T-cell (primary cell): ENCODE measurements at regions not wholly inside any gene's neighbourhood (a gene's known extent, or its start where the extent isn't known, plus 50 kb on each side); places are given as distances from the start of the nearest gene placed in this dataset.

Source experiments
- ATAC-seq, 4 experiments: fragments of 200-7000 bp in 3 of 4; fragments of 150-1000 bp in 1 of 4; cut with Tn5 transposase; replicated peaks in 1 of 4; 1 replicate in 3 of 4; 2 replicates in 1 of 4; pipeline ENCODE4 v1.10.0; 2021; ENCODE audit warnings: moderate library complexity in 3 of 4, mild to moderate bottlenecking in 2 of 4, moderate number of reproducible peaks in 1 of 4
- CTCF ChIA-PET, 2 donors: fragments of 300-600 bp; sonication (Branson Sonifier 250); formaldehyde crosslinking; loops; one replicate each; lab custom pipeline; 2022; ENCODE audit warnings: antibody characterized with exemption in 2 of 2; lab: Charles Lee
- POLR2A ChIA-PET, 2 donors: fragments of 300-600 bp; sonication (Branson Sonifier 250); formaldehyde crosslinking; loops; one replicate each; lab custom pipeline; 2022; ENCODE audit warnings: antibody characterized with exemption in 2 of 2; lab: Charles Lee
- DNase-seq, 35 experiments: peaks; one replicate each; pipeline versions ENCODE4 v3.0.0 to v3.0.0-alpha.2; 2013 to 2023
- H3K27ac ChIP-seq: one replicate; pipeline ENCODE4 v1.5.1; 2013; ENCODE audit warnings: low read length
- H3K27me3 ChIP-seq, 2 experiments: replicated peaks in 1 of 2; 1 replicate in 1 of 2; 2 replicates in 1 of 2; pipeline versions ENCODE4 v1.6.1 to v1.7.0; 2013; ENCODE audit warnings: low read length in 1 of 2, mixed read lengths in 1 of 2; ENCODE audit not compliant: control insufficient read depth in 2 of 2, insufficient read depth in 2 of 2; ENCODE audit errors: extremely low read depth in 1 of 2
- H3K36me3 ChIP-seq, 2 donors: 1 replicate in 1 of 2; 2 replicates in 1 of 2; pipeline versions ENCODE4 v1.6.1 to v1.7.0; 2013; ENCODE audit warnings: low read length in 1 of 2; ENCODE audit not compliant: control insufficient read depth in 2 of 2, insufficient read depth in 1 of 2; ENCODE audit errors: extremely low read depth in 1 of 2
- H3K4me1 ChIP-seq, 2 experiments: 1 replicate in 1 of 2; 2 replicates in 1 of 2; pipeline versions ENCODE4 v1.6.1 to v1.7.0; 2013; ENCODE audit warnings: low read length in 2 of 2, mixed read lengths in 1 of 2; ENCODE audit not compliant: insufficient read depth in 2 of 2, control insufficient read depth in 1 of 2; ENCODE audit errors: extremely low read depth in 1 of 2
- H3K4me3 ChIP-seq, 2 donors: 1 replicate in 1 of 2; 2 replicates in 1 of 2; pipeline versions ENCODE4 v1.5.1 to v1.7.0; 2013; ENCODE audit warnings: mild to moderate bottlenecking in 2 of 2, low read length in 1 of 2, moderate library complexity in 1 of 2; ENCODE audit not compliant: control insufficient read depth in 1 of 2; ENCODE audit errors: extremely low read depth in 1 of 2
- H3K9me3 ChIP-seq: 2 replicates; pipeline ENCODE4 v1.7.0; 2013
- H3K27ac Mint-ChIP-seq, 2 donors: one replicate each; pipeline ENCODE4 v1.8.0; 2020 to 2021; ENCODE audit warnings: mild to moderate bottlenecking in 2 of 2, mixed read lengths in 2 of 2
- H3K27me3 Mint-ChIP-seq, 2 donors: one replicate each; pipeline ENCODE4 v1.8.0; 2021 to 2022; ENCODE audit warnings: mixed read lengths in 2 of 2
- H3K36me3 Mint-ChIP-seq: one replicate; pipeline ENCODE4 v1.8.0; 2021; ENCODE audit warnings: mixed read lengths
- H3K4me1 Mint-ChIP-seq, 3 donors: one replicate each; pipeline ENCODE4 v1.8.0; 2020 to 2022; ENCODE audit warnings: mixed read lengths in 3 of 3, mild to moderate bottlenecking in 1 of 3
- H3K4me3 Mint-ChIP-seq, 3 donors: one replicate each; pipeline ENCODE4 v1.8.0; 2020 to 2022; ENCODE audit warnings: mild to moderate bottlenecking in 3 of 3, mixed read lengths in 3 of 3, moderate library complexity in 3 of 3
- H3K9me3 Mint-ChIP-seq, 3 donors: one replicate each; pipeline ENCODE4 v1.8.0; 2020 to 2022; ENCODE audit warnings: mixed read lengths in 3 of 3
- WGBS: methylation state at CpG from one replicate; pipeline ENCODE4 v1.1.5; 2013; ENCODE audit warnings: missing lambda C conversion rate; ENCODE audit not compliant: insufficient coverage; 5-methylcytosine and 5-hydroxymethylcytosine counted together

DNA sequence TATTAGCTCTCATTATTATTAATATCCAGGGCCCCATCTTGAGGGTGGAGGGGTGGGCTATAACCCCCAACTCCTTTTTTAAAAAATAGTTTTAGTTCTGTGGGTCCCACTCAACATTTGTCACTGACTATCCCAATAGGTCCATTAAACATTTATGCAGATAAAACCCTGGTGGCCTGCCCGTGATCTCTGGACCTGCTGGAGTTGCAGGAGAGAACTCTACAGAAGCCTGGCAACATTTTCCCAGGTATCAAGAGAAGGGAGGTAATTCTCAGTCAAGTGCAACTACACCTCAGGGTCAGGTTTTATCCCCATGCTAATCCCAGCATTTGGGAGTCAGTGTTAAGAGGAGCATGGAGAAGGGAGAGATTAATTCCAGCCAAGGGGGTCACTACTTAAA, 264.4 kb upstream of the PROK2 start:
- H3K27me3 ChIP-seq, result no peaks in the 10 kb centered on the region
- no peaks in the 10 kb centered on the region for H3K36me3 ChIP-seq
- Mint-ChIP-seq H3K4me1 (no peaks in the 10 kb centered on the region), H3K36me3 (no peaks in the 10 kb centered on the region), H3K27ac (no peak overlapping the region), H3K27me3 (peaks cover 0 to 2% of the 10 kb centered on the region in 2 donors), H3K9me3 (no peaks in the 10 kb centered on the region), H3K4me3 (no peak overlapping the region)
- H3K4me3 ChIP-seq, result no peak overlapping the region
- WGBS, result no CpG with 5 or more reads among the region's 1 CpG
- H3K9me3 ChIP-seq, result no peaks in the 10 kb centered on the region
- DNase-seq (no peak), ATAC-seq (no peak)
- no peak overlapping the region for H3K27ac ChIP-seq
- ChIA-PET POLR2A (no interaction called here), CTCF (no interaction called here)
- H3K4me1 ChIP-seq, result no peaks in the 10 kb centered on the region

DNA sequence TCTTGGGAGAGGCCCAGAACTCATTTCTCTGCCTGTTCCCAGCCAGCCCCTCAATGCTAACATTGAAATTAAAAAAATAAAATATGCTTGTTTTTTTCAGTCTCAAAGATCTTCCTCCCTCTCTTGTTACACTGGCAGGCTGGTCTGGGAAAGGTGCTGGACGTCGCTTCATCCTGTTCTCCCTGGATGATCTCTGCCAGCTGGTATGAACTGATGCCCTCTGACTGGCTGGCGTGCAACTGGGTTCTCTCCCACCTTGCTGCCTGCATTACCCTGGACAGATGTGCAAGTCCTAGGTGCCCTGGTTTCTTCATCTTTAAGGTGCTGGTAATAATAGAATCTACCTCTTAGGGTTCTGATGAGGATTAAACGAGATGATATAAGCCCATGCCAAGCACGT, 263.9 kb upstream of the PROK2 start:
- H3K36me3 Mint-ChIP-seq, result no peaks in the 10 kb centered on the region
- no peaks in the 10 kb centered on the region for H3K4me1 ChIP-seq
- H3K27me3 Mint-ChIP-seq, result peaks cover 0 to 2% of the 10 kb centered on the region in 2 donors
- 100% methylated on average over 3 of the region's 5 CpGs for WGBS
- H3K4me3 Mint-ChIP-seq, result no peak overlapping the region
- ChIA-PET POLR2A (no interaction called here), CTCF (no interaction called here)
- no peak for ATAC-seq
- H3K9me3 ChIP-seq, result no peaks in the 10 kb centered on the region
- H3K9me3 Mint-ChIP-seq, result no peaks in the 10 kb centered on the region
- H3K27ac Mint-ChIP-seq, result no peak overlapping the region
- no peak overlapping the region for H3K4me3 ChIP-seq
- H3K36me3 ChIP-seq, result no peaks in the 10 kb centered on the region
- no peak overlapping the region for H3K27ac ChIP-seq
- no peaks in the 10 kb centered on the region for H3K4me1 Mint-ChIP-seq
- DNase-seq, result no peak
- H3K27me3 ChIP-seq, result no peaks in the 10 kb centered on the region

DNA sequence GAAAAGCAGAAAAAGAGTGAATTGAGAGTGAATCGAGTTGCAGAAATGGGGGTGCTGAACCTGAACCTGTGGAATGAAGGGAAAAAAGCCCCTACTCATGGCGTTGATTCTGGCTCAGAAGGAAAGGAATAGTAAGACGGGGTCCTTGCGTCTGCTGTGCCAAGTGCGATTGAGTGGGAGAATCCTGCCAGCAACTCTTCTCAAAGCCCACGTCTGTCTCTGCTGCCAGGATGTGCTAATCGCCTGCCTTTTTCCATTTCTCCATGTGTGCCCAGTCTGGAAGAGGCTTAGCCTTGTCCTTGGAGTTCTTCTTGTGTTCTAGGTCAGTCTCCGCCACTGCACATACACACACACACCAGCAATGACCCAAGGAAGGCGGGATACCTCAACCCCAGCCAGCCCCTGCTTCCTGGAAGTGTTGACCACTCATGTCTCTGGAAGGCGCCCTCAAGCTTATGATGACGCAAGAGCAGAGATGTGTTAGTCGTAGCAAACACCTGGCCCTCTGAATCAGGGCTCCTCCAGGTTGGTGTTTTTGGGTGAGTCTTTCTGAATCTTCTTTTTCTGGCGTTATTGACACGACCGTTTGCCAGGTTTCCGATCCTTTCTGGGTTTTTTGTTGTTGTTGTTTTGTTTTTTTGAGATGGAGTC, 262.4 kb upstream of the PROK2 start:
- CTCF ChIA-PET, result no interaction called here
- WGBS, result 90% methylated on average over 14 of the region's 16 CpGs
- Mint-ChIP-seq H3K36me3 (no peaks in the 10 kb centered on the region), H3K27ac (no peak overlapping the region), H3K27me3 (peaks cover 0 to 2% of the 10 kb centered on the region in 2 donors), H3K4me3 (no peak overlapping the region), H3K4me1 (no peaks in the 10 kb centered on the region), H3K9me3 (no peaks in the 10 kb centered on the region)
- POLR2A ChIA-PET, result no interaction called here
- H3K4me1 ChIP-seq, result no peaks in the 10 kb centered on the region
- no peak overlapping the region for H3K27ac ChIP-seq
- DNase-seq, result no peak
- ATAC-seq, result no peak
- no peak overlapping the region for H3K4me3 ChIP-seq
- no peaks in the 10 kb centered on the region for H3K27me3 ChIP-seq
- no peaks in the 10 kb centered on the region for H3K36me3 ChIP-seq
- H3K9me3 ChIP-seq, result no peaks in the 10 kb centered on the region

DNA sequence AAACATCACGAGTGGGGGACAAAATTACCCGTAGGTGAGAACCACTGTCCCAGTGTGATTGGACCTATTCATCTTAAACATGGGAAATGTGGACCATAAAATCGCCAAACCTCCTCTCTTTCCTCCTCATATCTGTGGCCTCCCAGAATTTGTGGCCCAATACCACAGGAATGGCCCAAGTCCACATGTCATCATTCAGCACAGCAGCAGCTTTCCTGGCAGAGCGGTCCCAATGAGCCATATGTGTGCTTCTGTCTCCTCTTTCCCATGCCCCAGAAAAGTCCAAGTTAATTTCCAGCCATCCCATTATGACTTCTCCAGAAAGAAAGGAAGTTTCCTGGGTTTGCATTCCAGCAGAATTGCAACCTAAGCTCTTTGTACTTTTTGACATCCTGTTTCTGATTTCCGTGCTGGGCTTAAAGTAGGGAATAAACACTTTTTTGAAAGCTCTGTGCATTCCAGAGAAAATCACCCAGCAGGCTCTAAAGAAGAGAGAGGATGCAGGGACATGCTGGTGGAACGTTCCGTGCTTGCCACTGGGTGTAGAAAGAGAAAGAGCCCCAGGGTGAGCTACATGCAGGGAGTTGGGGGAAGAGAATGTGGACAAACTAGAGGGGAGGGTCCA, 259.4 kb upstream of the PROK2 start:
- Histone ChIP-seq H3K4me3 (no peak overlapping the region), H3K27me3 (peaks cover 0 to 16% of the 10 kb centered on the region in 2 experiments), H3K27ac (no peak overlapping the region), H3K36me3 (no peaks in the 10 kb centered on the region), H3K4me1 (no peaks in the 10 kb centered on the region), H3K9me3 (no peaks in the 10 kb centered on the region)
- no peaks in the 10 kb centered on the region for H3K4me1 Mint-ChIP-seq
- ChIA-PET POLR2A (no interaction called here), CTCF (no interaction called here)
- no peak for ATAC-seq
- no peak overlapping the region for H3K27ac Mint-ChIP-seq
- DNase-seq, result no peak
- H3K36me3 Mint-ChIP-seq, result no peaks in the 10 kb centered on the region
- 79% methylated on average over 4 of the region's 7 CpGs for WGBS
- H3K9me3 Mint-ChIP-seq, result no peaks in the 10 kb centered on the region
- H3K4me3 Mint-ChIP-seq, result no peak overlapping the region
- H3K27me3 Mint-ChIP-seq, result peaks cover 9 to 11% of the 10 kb centered on the region in 2 donors

DNA sequence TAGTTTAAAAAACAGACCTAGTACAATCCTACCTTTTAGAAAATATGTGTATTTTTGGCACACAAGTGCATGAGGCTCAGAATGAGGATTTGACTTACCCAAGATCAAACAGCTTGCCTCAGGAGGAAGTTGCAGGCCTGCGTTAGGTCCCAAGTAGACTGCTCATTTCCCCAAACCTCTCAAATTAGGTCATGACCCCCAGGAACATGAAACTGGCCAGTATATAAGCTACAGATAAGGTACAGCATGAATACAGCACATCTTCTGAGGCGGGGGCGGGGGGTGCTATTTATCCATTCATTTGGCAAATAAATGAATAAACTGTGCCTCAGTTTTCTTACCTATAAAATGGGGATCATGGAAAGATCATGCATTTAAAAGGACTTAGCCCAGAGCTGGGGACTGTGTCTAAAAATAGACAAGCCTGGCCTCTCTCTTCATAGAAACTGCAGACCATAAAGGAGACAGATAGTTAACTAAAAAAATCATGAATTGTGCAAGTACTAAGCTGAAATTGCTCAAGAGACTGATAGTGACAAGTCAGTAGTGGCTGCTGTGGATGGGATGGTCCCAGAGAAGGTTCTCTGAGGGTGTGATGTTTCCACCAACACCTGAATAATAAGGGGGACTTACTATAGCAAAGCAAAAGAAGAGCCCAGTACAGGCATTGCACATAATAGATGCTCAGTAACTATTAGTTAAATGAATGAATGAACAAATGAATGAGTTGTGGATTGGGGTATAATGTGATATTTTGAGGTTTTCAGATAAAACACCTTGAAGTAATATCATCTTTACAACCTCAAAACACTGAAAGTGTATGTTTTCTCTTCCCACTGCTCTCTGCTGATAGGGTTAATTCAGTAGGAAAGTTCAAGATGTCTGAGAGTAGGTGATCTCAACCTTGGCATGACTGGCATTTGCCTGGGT, 258.5 kb upstream of the PROK2 start:
- CTCF ChIA-PET, result interaction anchor here (0.5 to 0.6 kb wide), 2 partner anchors 1204 to 1872 kb away, joined by 3 to 5 read pairs; no protein-coding TSS in a partner anchor
- DNase-seq, result peak in 1 of 35 experiments; percentile 13

More for the DNA sequence above, 258.5 kb upstream of the PROK2 start:
- Histone ChIP-seq H3K36me3 (no peaks in the 10 kb centered on the region), H3K27ac (no peak overlapping the region), H3K4me3 (no peak overlapping the region), H3K27me3 (peaks cover 0 to 22% of the 10 kb centered on the region in 2 experiments), H3K4me1 (no peaks in the 10 kb centered on the region), H3K9me3 (no peaks in the 10 kb centered on the region)
- WGBS, result 40% methylated on average over 1 of the region's 3 CpGs
- POLR2A ChIA-PET, result interaction anchor here in 1 of 2 donors (0.7 kb wide), 1 partner anchor 56 kb away, joined by 12 read pairs; no protein-coding TSS in a partner anchor
- no peak for ATAC-seq
- H3K27me3 Mint-ChIP-seq, result peaks cover 11% of the 10 kb centered on the region in 2 donors
- no peak overlapping the region for H3K27ac Mint-ChIP-seq
- H3K36me3 Mint-ChIP-seq, result no peaks in the 10 kb centered on the region
- H3K4me1 Mint-ChIP-seq, result no peaks in the 10 kb centered on the region
- H3K9me3 Mint-ChIP-seq, result no peaks in the 10 kb centered on the region
- no peak overlapping the region for H3K4me3 Mint-ChIP-seq
